ENCODE measurements at regions not wholly inside any gene's neighbourhood (a gene's known extent, or its start where the extent isn't known, plus 50 kb on each side); places are given as distances from the start of the nearest gene placed in this dataset.
"Not testable (repeated sequence)": the region's sequence is repeated elsewhere in the genome, so short reads cannot be mapped to it uniquely, and the experiment has no call there.

DNA sequence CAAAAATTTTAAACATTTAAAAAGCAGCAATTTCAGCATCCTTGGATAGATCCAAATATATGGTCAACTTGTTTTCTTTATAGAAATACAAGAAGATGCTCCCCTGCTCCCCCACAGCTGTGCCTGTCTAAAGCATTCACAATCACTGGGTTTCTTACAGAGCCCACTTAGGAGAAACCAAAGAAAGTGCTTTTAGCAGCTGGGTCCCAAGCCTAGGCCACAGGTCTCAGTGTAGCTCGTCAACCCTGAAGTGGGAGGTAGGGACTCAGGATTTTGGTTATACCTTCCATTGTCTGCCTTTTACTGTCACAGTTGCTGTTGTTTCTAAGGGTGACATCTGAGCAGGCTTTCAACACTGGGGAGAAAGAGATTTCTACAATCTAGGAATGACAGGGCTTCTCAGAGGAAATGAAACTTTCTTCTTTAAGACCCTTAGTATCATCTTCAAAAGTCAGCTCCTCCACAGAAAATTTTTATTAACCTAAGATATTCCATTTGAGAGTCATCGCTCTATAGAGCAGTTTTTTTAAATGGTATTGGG lies 199.3 kb upstream of the CMC1 start:
- H3K4me2 ChIP-seq (ENCODE audit: low read length), result no peak overlapping the region
- no peak overlapping the region for H3K9ac ChIP-seq (ENCODE audit: low read depth, low read length)
- peaks cover 3% of the 10 kb centered on the region for H3K27me3 ChIP-seq (ENCODE audit: control insufficient read depth, insufficient read depth, low read length)
- no peaks in the 10 kb centered on the region for H3K9me3 ChIP-seq (replicated peaks; ENCODE audit: low read length)
- H3K4me1 ChIP-seq (ENCODE audit: control insufficient read depth, insufficient read depth, low read length), result no peaks in the 10 kb centered on the region
- no peak overlapping the region for H3K4me3 ChIP-seq (ENCODE audit: low read length)
- H3K36me3 ChIP-seq (ENCODE audit: insufficient read depth, low read length), result no peaks in the 10 kb centered on the region

DNA sequence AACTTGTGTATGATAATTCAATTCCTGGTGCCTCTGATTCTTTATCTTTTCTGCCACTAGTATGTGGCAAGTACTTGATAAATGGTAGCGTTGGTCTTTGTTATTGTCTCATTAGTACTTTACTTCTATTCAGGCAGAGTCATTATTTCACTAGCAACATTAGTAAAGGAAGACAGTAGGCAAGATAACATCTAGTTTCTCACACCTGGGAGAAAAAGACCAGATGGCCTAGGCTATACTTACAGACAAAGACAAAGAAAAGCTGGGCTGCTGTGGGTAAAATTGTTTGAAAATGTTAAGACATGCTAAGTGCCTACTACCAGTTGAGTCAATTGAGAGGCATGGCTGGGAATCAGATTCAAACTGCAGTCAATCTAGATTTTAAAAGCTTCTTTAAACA lies 198.7 kb upstream of the CMC1 start:
- Histone ChIP-seq H3K27me3 (ENCODE audit: control insufficient read depth, insufficient read depth, low read length) (no peaks in the 10 kb centered on the region), H3K4me1 (ENCODE audit: control insufficient read depth, insufficient read depth, low read length) (no peaks in the 10 kb centered on the region), H3K4me2 (ENCODE audit: low read length) (no peak overlapping the region), H3K36me3 (ENCODE audit: insufficient read depth, low read length) (no peaks in the 10 kb centered on the region), H3K9me3 (replicated peaks; ENCODE audit: low read length) (no peaks in the 10 kb centered on the region), H3K9ac (ENCODE audit: low read depth, low read length) (no peak overlapping the region), H3K4me3 (ENCODE audit: low read length) (no peak overlapping the region)

DNA sequence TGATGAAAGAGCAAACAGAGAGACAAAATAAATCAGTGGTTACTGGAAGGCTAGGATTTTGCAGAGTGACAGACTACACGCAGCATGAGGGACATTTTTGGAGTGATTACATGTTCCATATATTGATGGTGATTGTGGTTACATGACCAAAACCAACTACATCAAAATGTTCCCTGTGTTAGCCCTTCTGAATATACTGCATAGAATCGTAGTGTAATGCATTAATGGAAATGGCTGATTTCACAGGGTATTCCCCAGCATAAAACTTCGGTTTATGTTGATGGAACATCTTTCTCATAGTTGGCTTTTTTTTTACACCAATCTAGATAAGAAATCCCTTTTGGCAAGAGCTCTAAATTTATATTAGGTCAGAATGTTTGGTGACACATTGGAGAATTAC lies 191.3 kb upstream of the CMC1 start:
- no peaks in the 10 kb centered on the region for H3K36me3 ChIP-seq (ENCODE audit: insufficient read depth, low read length)
- H3K4me3 ChIP-seq (ENCODE audit: low read length), result no peak overlapping the region
- no peaks in the 10 kb centered on the region for H3K9me3 ChIP-seq (replicated peaks; ENCODE audit: low read length)
- H3K4me1 ChIP-seq (ENCODE audit: control insufficient read depth, insufficient read depth, low read length), result peaks cover 31% of the 10 kb centered on the region
- no peak overlapping the region for H3K9ac ChIP-seq (ENCODE audit: low read depth, low read length)
- H3K27me3 ChIP-seq (ENCODE audit: control insufficient read depth, insufficient read depth, low read length), result no peaks in the 10 kb centered on the region
- H3K4me2 ChIP-seq (ENCODE audit: low read length), result no peak overlapping the region

DNA sequence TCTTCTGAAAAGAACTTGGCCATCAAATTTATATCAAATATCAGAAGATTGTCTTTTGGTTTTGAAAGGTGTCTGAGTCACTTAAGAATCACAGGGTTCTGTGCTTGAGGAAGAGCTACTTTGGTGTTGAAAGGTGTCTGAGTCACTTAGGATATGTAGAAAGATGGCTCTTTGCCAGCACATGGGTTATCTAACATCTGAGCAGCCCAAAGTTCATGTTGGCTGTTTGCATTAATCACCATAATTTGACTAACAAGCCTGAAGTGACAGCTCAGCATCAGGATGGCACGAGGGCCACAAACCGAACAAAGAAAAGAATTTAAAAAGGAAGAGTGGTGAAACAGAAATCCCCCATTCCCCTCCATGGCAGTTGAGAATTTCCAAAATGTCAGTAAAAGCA lies 190.5 kb upstream of the CMC1 start:
- H3K4me1 ChIP-seq (ENCODE audit: control insufficient read depth, insufficient read depth, low read length), result peaks cover 31% of the 10 kb centered on the region
- no peaks in the 10 kb centered on the region for H3K9me3 ChIP-seq (replicated peaks; ENCODE audit: low read length)
- no peaks in the 10 kb centered on the region for H3K27me3 ChIP-seq (ENCODE audit: control insufficient read depth, insufficient read depth, low read length)
- no peak overlapping the region for H3K4me3 ChIP-seq (ENCODE audit: low read length)
- no peak overlapping the region for H3K9ac ChIP-seq (ENCODE audit: low read depth, low read length)
- no peaks in the 10 kb centered on the region for H3K36me3 ChIP-seq (ENCODE audit: insufficient read depth, low read length)
- H3K4me2 ChIP-seq (ENCODE audit: low read length), result no peak overlapping the region

DNA sequence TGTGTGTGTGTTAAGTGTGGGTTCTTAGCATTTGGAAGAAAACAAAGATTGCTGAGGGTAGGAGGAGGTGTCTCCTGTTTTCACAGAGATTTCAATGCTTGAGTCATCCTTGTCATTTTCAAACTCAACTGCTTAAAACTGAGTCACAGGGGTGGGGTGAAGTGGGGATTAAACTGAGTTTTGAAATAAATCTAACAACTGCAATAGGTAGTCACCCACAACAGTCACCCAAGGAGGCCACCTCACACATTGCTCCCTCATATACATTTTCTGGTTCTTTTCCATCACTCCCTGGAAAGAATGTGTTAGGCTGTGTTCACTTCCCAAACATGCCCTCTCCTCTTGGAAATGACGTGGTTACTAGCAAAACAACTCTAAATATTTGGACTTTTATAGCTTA lies 187.7 kb upstream of the CMC1 start:
- Histone ChIP-seq H3K9ac (ENCODE audit: low read depth, low read length) (no peak overlapping the region), H3K9me3 (replicated peaks; ENCODE audit: low read length) (no peaks in the 10 kb centered on the region), H3K36me3 (ENCODE audit: insufficient read depth, low read length) (no peaks in the 10 kb centered on the region)

DNA sequence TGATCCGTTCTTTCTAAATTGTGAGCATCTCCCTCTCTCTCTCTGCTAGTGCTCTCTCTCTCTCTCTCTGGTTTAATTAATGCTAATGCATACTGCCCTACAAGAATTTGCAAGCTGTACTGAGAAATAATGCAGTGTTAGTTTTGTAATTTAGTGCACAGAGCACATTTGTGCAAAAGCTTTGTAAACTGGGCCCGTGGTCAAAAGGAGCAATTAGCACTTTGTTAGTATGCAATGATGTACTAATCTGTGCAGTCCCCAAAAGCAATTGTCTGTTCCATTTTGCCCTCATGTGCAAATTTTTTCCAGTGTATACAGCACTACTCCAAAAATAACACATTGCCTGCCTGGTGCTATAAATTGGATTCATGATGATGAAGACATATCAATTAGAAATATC lies 184.6 kb upstream of the CMC1 start:
- H3K4me3 ChIP-seq (ENCODE audit: low read length), result no peak overlapping the region
- H3K36me3 ChIP-seq (ENCODE audit: insufficient read depth, low read length), result no peaks in the 10 kb centered on the region
- no peaks in the 10 kb centered on the region for H3K27me3 ChIP-seq (ENCODE audit: control insufficient read depth, insufficient read depth, low read length)

More for the DNA sequence above, 187.7 kb upstream of the CMC1 start:
- H3K4me1 ChIP-seq (ENCODE audit: control insufficient read depth, insufficient read depth, low read length), result peaks cover 31% of the 10 kb centered on the region
- no peaks in the 10 kb centered on the region for H3K27me3 ChIP-seq (ENCODE audit: control insufficient read depth, insufficient read depth, low read length)
- H3K4me3 ChIP-seq (ENCODE audit: low read length), result no peak overlapping the region
- no peak overlapping the region for H3K4me2 ChIP-seq (ENCODE audit: low read length)

DNA sequence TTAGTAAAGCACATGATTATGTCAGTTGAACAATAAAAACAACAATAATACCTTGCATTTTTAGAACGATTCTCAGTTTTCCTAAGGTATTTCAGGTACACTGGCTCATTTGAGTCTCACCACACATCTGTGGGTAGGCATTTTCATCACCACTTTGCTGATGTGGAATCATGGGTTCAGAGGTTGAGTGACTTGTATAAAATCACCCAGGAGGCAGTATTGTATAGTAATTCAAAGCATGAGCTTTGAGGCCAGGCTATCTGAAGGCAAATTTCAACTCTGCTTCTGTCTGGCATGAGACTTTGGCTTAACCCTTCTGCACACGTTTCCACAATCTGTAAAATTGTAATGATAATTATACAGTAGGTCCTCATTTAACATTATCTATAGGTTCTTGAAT lies 183.9 kb upstream of the CMC1 start:
- no peak overlapping the region for H3K4me2 ChIP-seq (ENCODE audit: low read length)
- no peak overlapping the region for H3K9ac ChIP-seq (ENCODE audit: low read depth, low read length)
- H3K4me3 ChIP-seq (ENCODE audit: low read length), result no peak overlapping the region
- H3K27me3 ChIP-seq (ENCODE audit: control insufficient read depth, insufficient read depth, low read length), result no peaks in the 10 kb centered on the region
- no peaks in the 10 kb centered on the region for H3K36me3 ChIP-seq (ENCODE audit: insufficient read depth, low read length)
- no peaks in the 10 kb centered on the region for H3K9me3 ChIP-seq (replicated peaks; ENCODE audit: low read length)
- peaks cover 17% of the 10 kb centered on the region for H3K4me1 ChIP-seq (ENCODE audit: control insufficient read depth, insufficient read depth, low read length)

More for the DNA sequence above, 184.6 kb upstream of the CMC1 start:
- no peaks in the 10 kb centered on the region for H3K9me3 ChIP-seq (replicated peaks; ENCODE audit: low read length)
- no peak overlapping the region for H3K4me2 ChIP-seq (ENCODE audit: low read length)
- H3K9ac ChIP-seq (ENCODE audit: low read depth, low read length), result no peak overlapping the region
- H3K4me1 ChIP-seq (ENCODE audit: control insufficient read depth, insufficient read depth, low read length), result peaks cover 18% of the 10 kb centered on the region

DNA sequence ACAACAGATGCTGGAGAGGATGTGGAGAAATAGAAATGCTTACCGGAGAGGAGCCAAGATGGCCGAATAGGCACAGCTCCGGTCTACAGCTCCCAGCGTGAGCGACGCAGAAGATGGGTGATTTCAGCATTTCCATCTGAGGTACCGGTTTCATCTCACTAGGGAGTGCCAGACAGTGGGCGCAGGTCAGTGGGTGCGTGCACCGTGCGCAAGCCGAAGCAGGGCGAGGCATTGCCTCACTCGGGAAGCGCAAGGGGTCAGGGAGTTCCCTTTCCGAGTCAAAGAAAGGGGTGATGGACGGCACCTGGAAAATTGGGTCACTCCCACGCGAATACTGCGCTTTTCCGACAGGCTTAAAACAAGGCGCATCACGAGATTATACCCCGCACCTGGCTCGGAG lies 182.2 kb upstream of the CMC1 start:
- not testable (repeated sequence) for H3K4me3 ChIP-seq (ENCODE audit: low read length); H3K9ac ChIP-seq (ENCODE audit: low read depth, low read length); H3K27me3 ChIP-seq (ENCODE audit: control insufficient read depth, insufficient read depth, low read length); H3K9me3 ChIP-seq (replicated peaks; ENCODE audit: low read length); H3K4me1 ChIP-seq (ENCODE audit: control insufficient read depth, insufficient read depth, low read length); H3K4me2 ChIP-seq (ENCODE audit: low read length); H3K36me3 ChIP-seq (ENCODE audit: insufficient read depth, low read length)

DNA sequence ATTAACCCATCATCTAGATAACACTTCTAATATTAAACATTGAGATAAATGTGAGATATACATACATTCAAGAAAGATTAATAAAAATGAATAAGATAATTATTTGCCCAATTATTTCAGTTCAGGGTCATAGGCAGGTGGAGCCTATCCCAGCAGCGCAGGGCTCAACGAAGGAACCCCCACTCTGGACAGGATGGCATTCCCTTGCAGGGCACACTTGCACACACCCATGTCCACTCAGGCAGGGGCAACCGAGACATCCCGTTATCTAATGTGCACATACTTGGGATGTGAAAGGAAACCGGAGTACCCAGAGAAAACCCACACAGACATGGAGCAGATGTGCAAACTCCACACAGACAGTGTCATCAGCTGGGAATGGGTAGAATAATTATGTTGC lies 175.4 kb upstream of the CMC1 start:
- no peaks in the 10 kb centered on the region for H3K36me3 ChIP-seq (ENCODE audit: insufficient read depth, low read length)

DNA sequence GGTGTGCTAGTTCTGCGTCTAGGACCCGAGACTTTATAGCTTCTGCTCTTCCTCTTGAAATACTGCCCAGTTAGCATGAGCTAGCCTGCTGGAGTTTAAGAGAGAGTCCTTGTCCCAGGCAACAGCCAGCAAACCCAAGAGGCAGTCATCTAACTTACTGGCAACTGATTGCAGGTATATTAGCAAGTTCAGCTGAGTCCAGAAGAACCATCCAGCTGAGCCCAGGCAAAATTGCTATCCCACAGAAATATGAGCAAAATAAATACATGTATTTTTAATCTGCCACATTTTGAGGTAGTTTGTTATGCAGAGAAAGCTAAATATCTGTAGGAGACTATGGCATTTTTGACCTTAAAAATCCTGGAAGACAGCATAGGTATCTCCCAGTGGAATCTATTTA lies 174.4 kb upstream of the CMC1 start:
- Histone ChIP-seq H3K9ac (ENCODE audit: low read depth, low read length) (no peak overlapping the region), H3K4me2 (ENCODE audit: low read length) (no peak overlapping the region), H3K36me3 (ENCODE audit: insufficient read depth, low read length) (no peaks in the 10 kb centered on the region), H3K27me3 (ENCODE audit: control insufficient read depth, insufficient read depth, low read length) (peaks cover 3% of the 10 kb centered on the region), H3K9me3 (replicated peaks; ENCODE audit: low read length) (no peaks in the 10 kb centered on the region), H3K4me1 (ENCODE audit: control insufficient read depth, insufficient read depth, low read length) (no peaks in the 10 kb centered on the region), H3K4me3 (ENCODE audit: low read length) (no peak overlapping the region)

More for the DNA sequence above, 175.4 kb upstream of the CMC1 start:
- Histone ChIP-seq H3K4me3 (ENCODE audit: low read length) (no peak overlapping the region), H3K9ac (ENCODE audit: low read depth, low read length) (no peak overlapping the region), H3K4me2 (ENCODE audit: low read length) (no peak overlapping the region), H3K9me3 (replicated peaks; ENCODE audit: low read length) (no peaks in the 10 kb centered on the region), H3K27me3 (ENCODE audit: control insufficient read depth, insufficient read depth, low read length) (peaks cover 3% of the 10 kb centered on the region), H3K4me1 (ENCODE audit: control insufficient read depth, insufficient read depth, low read length) (no peaks in the 10 kb centered on the region)

DNA sequence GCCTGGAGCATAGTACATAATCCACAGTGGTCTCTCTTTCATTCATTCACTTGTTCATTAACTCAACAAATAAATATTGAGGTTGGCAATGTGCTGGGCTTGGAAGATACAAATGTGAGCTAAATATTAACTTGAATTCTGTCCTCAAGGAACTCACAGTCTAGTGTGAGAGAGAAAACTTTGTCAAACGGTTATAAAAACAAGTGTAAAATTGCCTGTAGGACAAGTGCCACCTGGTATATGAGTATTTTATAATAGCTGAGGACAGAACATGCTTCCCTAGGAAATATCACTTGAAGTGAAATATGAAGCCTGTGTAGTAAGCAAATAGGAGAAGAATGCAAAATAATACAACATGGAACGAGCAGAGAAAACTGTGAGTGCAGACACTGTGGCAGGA lies 173.1 kb upstream of the CMC1 start:
- Histone ChIP-seq H3K27me3 (ENCODE audit: control insufficient read depth, insufficient read depth, low read length) (peaks cover 3% of the 10 kb centered on the region), H3K4me2 (ENCODE audit: low read length) (no peak overlapping the region), H3K4me1 (ENCODE audit: control insufficient read depth, insufficient read depth, low read length) (no peaks in the 10 kb centered on the region), H3K9ac (ENCODE audit: low read depth, low read length) (no peak overlapping the region), H3K36me3 (ENCODE audit: insufficient read depth, low read length) (no peaks in the 10 kb centered on the region), H3K9me3 (replicated peaks; ENCODE audit: low read length) (no peaks in the 10 kb centered on the region), H3K4me3 (ENCODE audit: low read length) (no peak overlapping the region)

DNA sequence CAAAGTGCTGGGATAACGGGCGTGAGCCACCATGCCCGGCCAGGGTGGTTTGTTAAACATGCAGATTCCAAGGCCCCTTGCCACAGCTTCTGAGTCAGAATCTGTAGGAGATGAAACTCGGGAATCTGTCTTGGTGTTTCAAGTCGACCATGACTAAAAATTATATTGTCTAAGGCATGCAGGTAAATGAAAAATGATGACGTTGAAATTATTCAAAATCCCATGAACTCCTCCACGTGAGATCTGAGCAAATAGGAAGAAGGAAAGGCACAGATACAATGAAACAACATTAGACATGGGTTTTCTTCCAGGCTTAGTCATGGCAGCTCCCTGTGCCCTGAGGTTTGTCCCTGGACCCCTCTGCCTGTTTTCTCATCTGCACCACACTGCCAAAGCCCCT lies 172.0 kb upstream of the CMC1 start:
- H3K4me1 ChIP-seq (ENCODE audit: control insufficient read depth, insufficient read depth, low read length), result no peaks in the 10 kb centered on the region
- no peaks in the 10 kb centered on the region for H3K9me3 ChIP-seq (replicated peaks; ENCODE audit: low read length)
- no peak overlapping the region for H3K9ac ChIP-seq (ENCODE audit: low read depth, low read length)
- H3K4me3 ChIP-seq (ENCODE audit: low read length), result no peak overlapping the region
- H3K4me2 ChIP-seq (ENCODE audit: low read length), result no peak overlapping the region
- peaks cover 3% of the 10 kb centered on the region for H3K27me3 ChIP-seq (ENCODE audit: control insufficient read depth, insufficient read depth, low read length)
- H3K36me3 ChIP-seq (ENCODE audit: insufficient read depth, low read length), result no peaks in the 10 kb centered on the region

All from skeletal muscle satellite cell (primary cell).